ENCODE measurements at regions not wholly inside any gene's neighbourhood (a gene's known extent, or its start where the extent isn't known, plus 50 kb on each side); places are given as distances from the start of the nearest gene placed in this dataset.

GRCh38 chr10:78634389-78634815, 434.4 kb upstream of the ZMIZ1 start:
- TF ChIP-seq PKNOX1 (IDR thresholded peaks at IDR 0.05) (no peak), NFRKB (IDR thresholded peaks at IDR 0.05) (no peak), SUZ12 (IDR thresholded peaks at IDR 0.05) (no peak), ZNF384 (IDR thresholded peaks at IDR 0.05) (no peak), HDGF (IDR thresholded peaks at IDR 0.05; ENCODE audit: borderline replicate concordance) (no peak), CTBP1 (IDR thresholded peaks at IDR 0.05; ENCODE audit: borderline replicate concordance) (no peak), ELF4 (IDR thresholded peaks at IDR 0.05) (no peak), BHLHE40 (IDR thresholded peaks at IDR 0.05; ENCODE audit: borderline replicate concordance) (no peak)

All from HEK293T (cell line).